IMR-90 (cell line): ENCODE measurements at regions not wholly inside any gene's neighbourhood (a gene's known extent, or its start where the extent isn't known, plus 50 kb on each side); places are given as distances from the start of the nearest gene placed in this dataset.

Experiments
- ATAC-seq: fragments of 200-7000 bp; cut with Tn5 transposase; 2 replicates; pipeline ENCODE4 v1.9.1; 2020; ENCODE audit warnings: low read depth, mild to moderate bottlenecking, moderate library complexity
- BruUV-seq: library from RNA; stranded (reverse); fragments of 400-500 nt; replicated peaks from 2 replicates; lab custom pipeline; 2021; lab: Mats Ljungman, UMichigan
- CTCF ChIA-PET: fragments of 300-600 bp; formaldehyde crosslinking; extraction: SDS; loops from one replicate; lab custom pipeline; 2021; ENCODE audit warnings: antibody characterized with exemption; lab: Yijun Ruan, JAX
- POLR2A ChIA-PET: fragments of 300-600 bp; sonication (Branson Sonifier 250); formaldehyde crosslinking; loops from one replicate; lab custom pipeline; 2022; ENCODE audit warnings: antibody characterized with exemption; ENCODE audit not compliant: unreplicated experiment; lab: Charles Lee
- DNase-seq: peaks from one replicate; pipeline ENCODE4 v3.0.0; 2013
- H2AFZ ChIP-seq: replicated peaks from 2 replicates; pipeline ENCODE3; 2013; ENCODE audit warnings: low read length, mild to moderate bottlenecking; ENCODE audit not compliant: poor library complexity
- H2AK5ac ChIP-seq: 2 replicates; pipeline ENCODE4 v1.6.1; 2013; ENCODE audit warnings: low read depth, low read length, inconsistent platforms
- H2AK9ac ChIP-seq: replicated peaks from 2 replicates; pipeline ENCODE3; 2013; ENCODE audit warnings: mild to moderate bottlenecking, low read depth, low read length, moderate library complexity; ENCODE audit not compliant: poor library complexity
- H2BK120ac ChIP-seq: 2 replicates; pipeline ENCODE4 v1.6.1; 2013; ENCODE audit warnings: low read depth, low read length, inconsistent platforms
- H2BK15ac ChIP-seq: 3 replicates; pipeline ENCODE4 v1.6.1; 2013; ENCODE audit warnings: low read depth, low read length, inconsistent platforms
- H2BK20ac ChIP-seq: 2 replicates; pipeline ENCODE4 v1.6.1; 2013; ENCODE audit warnings: low read depth, mild to moderate bottlenecking, inconsistent platforms, low read length, moderate library complexity
- H2BK5ac ChIP-seq: 2 replicates; pipeline ENCODE4 v1.6.1; 2013; ENCODE audit warnings: mild to moderate bottlenecking, low read depth, low read length, inconsistent platforms; ENCODE audit not compliant: poor library complexity, severe bottlenecking
- H3K14ac ChIP-seq: replicated peaks from 2 replicates; pipeline ENCODE4 v1.6.1; 2013; ENCODE audit warnings: low read depth, low read length, inconsistent platforms
- H3K18ac ChIP-seq: 2 replicates; pipeline ENCODE4 v1.6.1; 2013; ENCODE audit warnings: low read depth, low read length, control low read depth
- H3K23ac ChIP-seq: 2 replicates; pipeline ENCODE4 v1.6.1; 2013; ENCODE audit warnings: low read depth, low read length, inconsistent platforms
- H3K27ac ChIP-seq: 2 replicates; pipeline ENCODE4 v1.5.1; 2013; ENCODE audit warnings: mild to moderate bottlenecking, control low read depth, low read length; ENCODE audit not compliant: insufficient read depth
- H3K27me3 ChIP-seq: 2 replicates; pipeline ENCODE4 v1.6.1; 2013; ENCODE audit warnings: low read length; ENCODE audit not compliant: control insufficient read depth, insufficient read depth
- H3K36me3 ChIP-seq: 2 replicates; pipeline ENCODE4 v1.6.1; 2013; ENCODE audit warnings: low read length, mixed read lengths; ENCODE audit not compliant: control insufficient read depth, insufficient read depth
- H3K4ac ChIP-seq: 2 replicates; pipeline ENCODE4 v1.6.1; 2013; ENCODE audit warnings: low read depth, low read length, inconsistent platforms
- H3K4me1 ChIP-seq: 2 replicates; pipeline ENCODE4 v1.6.1; 2013; ENCODE audit warnings: low read length, mixed read lengths; ENCODE audit not compliant: control insufficient read depth, insufficient read depth
- H3K4me2 ChIP-seq: 2 replicates; pipeline ENCODE4 v1.6.1; 2013; ENCODE audit warnings: low read depth, mild to moderate bottlenecking, control low read depth, low read length, moderate library complexity
- H3K4me3 ChIP-seq: 2 replicates; pipeline ENCODE4 v1.5.1; 2013; ENCODE audit warnings: low read depth, mild to moderate bottlenecking, control low read depth, low read length, moderate library complexity; ENCODE audit not compliant: insufficient read depth
- H3K56ac ChIP-seq: 2 replicates; pipeline ENCODE4 v1.6.1; 2013; ENCODE audit warnings: low read length, inconsistent platforms; ENCODE audit not compliant: insufficient read depth; ENCODE audit errors: extremely low read depth
- H3K79me1 ChIP-seq, 2 experiments: 2 replicates each; pipeline ENCODE4 v1.6.1; 2013; ENCODE audit warnings: low read length in 2 of 2, inconsistent platforms in 1 of 2, low read depth in 1 of 2
- H3K9ac ChIP-seq: 2 replicates; pipeline ENCODE4 v1.6.1; 2013; ENCODE audit warnings: low read depth, low read length, control low read depth
- H3K9me1 ChIP-seq: 2 replicates; pipeline ENCODE4 v1.6.1; 2013; ENCODE audit warnings: low read length, inconsistent platforms; ENCODE audit not compliant: insufficient read depth
- H3K9me3 ChIP-seq: 2 replicates; pipeline ENCODE4 v1.6.1; 2013; ENCODE audit warnings: low read length; ENCODE audit not compliant: control insufficient read depth, insufficient read depth
- H4K20me1 ChIP-seq: 2 replicates; pipeline ENCODE4 v1.6.1; 2013; ENCODE audit warnings: low read length, inconsistent platforms; ENCODE audit not compliant: insufficient read depth
- H4K5ac ChIP-seq: 2 replicates; pipeline ENCODE4 v1.6.1; 2013; ENCODE audit warnings: mild to moderate bottlenecking, low read depth, low read length, control low read depth
- H4K8ac ChIP-seq, 2 experiments: 2 replicates each; pipeline ENCODE4 v1.6.1; 2013; ENCODE audit warnings: low read depth in 2 of 2, low read length in 2 of 2, control low read depth in 1 of 2, inconsistent platforms in 1 of 2
- H4K91ac ChIP-seq: 2 replicates; pipeline ENCODE4 v1.6.1; 2013; ENCODE audit warnings: low read depth, low read length, inconsistent platforms; ENCODE audit not compliant: insufficient read depth
- BHLHE40 ChIP-seq: fragments of 150-350 bp; IDR thresholded peaks from 2 replicates; pipeline ENCODE4 v1.6.1; 2016; ENCODE audit warnings: mild to moderate bottlenecking, low read depth, low read length
- CEBPB ChIP-seq: IDR thresholded peaks from 2 replicates; pipeline ENCODE4 v1.6.1; 2012; ENCODE audit warnings: low read depth, low read length, improper control_type of control experiment
- CHD1 ChIP-seq: IDR thresholded peaks from 2 replicates; pipeline ENCODE4 v1.6.1; 2012; ENCODE audit warnings: low read depth, low read length, improper control_type of control experiment
- CTCF ChIP-seq: conservative IDR thresholded peaks from 2 replicates; pipeline ENCODE4 v1.5.1; 2012; ENCODE audit warnings: mild to moderate bottlenecking, low read depth, low read length, improper control_type of control experiment
- ELK1 ChIP-seq: fragments of 150-350 bp; IDR thresholded peaks from 2 replicates; pipeline ENCODE4 v1.6.1; 2016; ENCODE audit warnings: low read depth, mild to moderate bottlenecking, low read length, moderate library complexity, borderline replicate concordance
- FOS ChIP-seq: fragments of 150-350 bp; IDR thresholded peaks from 2 replicates; pipeline ENCODE4 v1.6.1; 2016; ENCODE audit warnings: low read depth, low read length
- MAFK ChIP-seq: IDR thresholded peaks from 2 replicates; pipeline ENCODE4 v1.6.1; 2012; ENCODE audit warnings: low read depth, low read length, improper control_type of control experiment
- MAZ ChIP-seq: IDR thresholded peaks from 2 replicates; pipeline ENCODE4 v1.6.1; 2012; ENCODE audit warnings: low read depth, mild to moderate bottlenecking, low read length, improper control_type of control experiment, moderate library complexity, borderline replicate concordance
- NFE2L2 ChIP-seq: fragments of 150-350 bp; IDR thresholded peaks from 2 replicates; pipeline ENCODE4 v1.6.1; 2016; ENCODE audit warnings: low read depth, mild to moderate bottlenecking, low read length
- POLR2A ChIP-seq: IDR thresholded peaks from 2 replicates; pipeline ENCODE4 v1.6.1; 2012; ENCODE audit warnings: mild to moderate bottlenecking, low read depth, low read length
- RAD21 ChIP-seq: IDR thresholded peaks from 2 replicates; pipeline ENCODE4 v1.6.1; 2012; ENCODE audit warnings: low read length, improper control_type of control experiment
- RCOR1 ChIP-seq: IDR thresholded peaks from 2 replicates; pipeline ENCODE4 v1.6.1; 2012; ENCODE audit warnings: mild to moderate bottlenecking, low read length, improper control_type of control experiment; ENCODE audit not compliant: insufficient replicate concordance
- RFX5 ChIP-seq: IDR thresholded peaks from 2 replicates; pipeline ENCODE4 v1.8.0; 2012; ENCODE audit warnings: low read depth, mild to moderate bottlenecking, low read length, moderate library complexity
- SMC3 ChIP-seq: fragments of 150-350 bp; IDR thresholded peaks from 2 replicates; pipeline ENCODE4 v1.6.1; 2016; ENCODE audit warnings: low read depth, mild to moderate bottlenecking, antibody characterized with exemption, low read length, moderate library complexity
- USF2 ChIP-seq: fragments of 150-350 bp; IDR thresholded peaks from 2 replicates; pipeline ENCODE4 v1.6.1; 2017; ENCODE audit warnings: mild to moderate bottlenecking, antibody characterized with exemption, low read length, low read depth
- dilution Hi-C: fragments of 300-500 bp; cut with HindIII; formaldehyde crosslinking; loops from one replicate; pipeline ENCODE4 v1.14.3; 2018; ENCODE audit warnings: low sequenced_read_pairs; ENCODE audit not compliant: unreplicated experiment
- in situ Hi-C: fragments of 300-500 bp; cut with MboI; formaldehyde crosslinking; loops from 3 replicates; pipeline ENCODE4 v1.14.3; 2019; ENCODE audit warnings: low sequenced_read_pairs, inconsistent platforms, mixed read lengths
- intact Hi-C: fragments of 100-400 bp; cut with micrococcal nuclease; formaldehyde crosslinking; loops from 2 replicates; pipeline ENCODE4 v1.10.0; 2022

GRCh38 chr9:117823576-117823975 is 119.4 kb downstream of the TLR4 start:
- Histone ChIP-seq H2BK20ac (no peak overlapping the region), H3K4ac (no peak overlapping the region), H3K23ac (no peak overlapping the region), H4K5ac (no peak overlapping the region), H3K18ac (no peak overlapping the region), H3K14ac (no peak overlapping the region), H3K27me3 (no peaks in the 10 kb centered on the region), H3K9me3 (peaks cover 8% of the 10 kb centered on the region; the same call in 1 of the 2 replicates), H3K9me1 (no peaks in the 10 kb centered on the region), H2BK5ac (no peak overlapping the region), H4K91ac (no peak overlapping the region), H2AFZ (no peak overlapping the region), H3K4me3 (no peak overlapping the region), H2BK120ac (no peak overlapping the region), H4K8ac (no peak overlapping the region), H2BK15ac (no peak overlapping the region), H3K27ac (no peak overlapping the region), H2AK5ac (no peak overlapping the region), H3K36me3 (no peaks in the 10 kb centered on the region), H2AK9ac (no peak overlapping the region), H3K4me1 (no peaks in the 10 kb centered on the region), H3K9ac (no peak overlapping the region), H3K4me2 (no peak overlapping the region), H3K56ac (no peak overlapping the region), H3K79me1 (no peaks in the 10 kb centered on the region), H4K20me1 (no peaks in the 10 kb centered on the region)
- no TSS peak for BruUV-seq
- DNase-seq (no peak), ATAC-seq (no peak)
- intact Hi-C loops (no loop called here), in situ Hi-C loops (no loop called here), dilution Hi-C loops (no loop called here)
- ChIA-PET POLR2A (no interaction called here), CTCF (no interaction called here)
- TF ChIP-seq CTCF = no peak
- no peak for TF ChIP-seq BHLHE40
- no peak for TF ChIP-seq FOS
- no peak for TF ChIP-seq RAD21
- TF ChIP-seq USF2 = no peak
- no peak for TF ChIP-seq RFX5
- no peak for TF ChIP-seq POLR2A
- TF ChIP-seq MAZ = no peak
- TF ChIP-seq CEBPB = no peak
- no peak for TF ChIP-seq SMC3
- TF ChIP-seq MAFK = no peak
- TF ChIP-seq CHD1 = no peak
- TF ChIP-seq ELK1 = no peak
- TF ChIP-seq NFE2L2 = no peak
- no peak for TF ChIP-seq RCOR1
